ENCODE measurements at regions not wholly inside any gene's neighbourhood (a gene's known extent, or its start where the extent isn't known, plus 50 kb on each side); places are given as distances from the start of the nearest gene placed in this dataset.

DNA sequence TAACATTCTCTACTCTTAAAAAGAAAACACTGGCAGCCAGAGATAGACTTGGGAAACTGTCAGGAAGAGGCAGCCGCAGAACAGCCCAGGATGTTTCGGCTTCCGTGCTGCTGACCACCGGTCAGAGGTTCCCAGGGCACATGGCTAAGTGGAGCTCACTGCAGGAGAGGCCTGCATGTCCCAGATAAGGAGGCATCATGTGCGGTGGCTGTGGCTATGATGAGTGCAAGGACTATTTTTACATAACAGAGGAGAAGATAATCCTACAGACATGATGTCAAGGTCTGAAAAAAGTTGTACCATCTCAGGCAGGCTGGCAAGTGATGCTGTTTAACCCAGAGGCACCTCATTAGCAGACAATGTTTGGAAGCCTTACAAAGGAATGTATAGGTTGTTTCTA, 252.3 kb downstream of the CYRIA start:
- DNase-seq (ENCODE audit: low read depth) = no peak
- H3K4me3 ChIP-seq (ENCODE audit: low read depth, low read length) = no peak overlapping the region
- TF ChIP-seq, protein P1, sequence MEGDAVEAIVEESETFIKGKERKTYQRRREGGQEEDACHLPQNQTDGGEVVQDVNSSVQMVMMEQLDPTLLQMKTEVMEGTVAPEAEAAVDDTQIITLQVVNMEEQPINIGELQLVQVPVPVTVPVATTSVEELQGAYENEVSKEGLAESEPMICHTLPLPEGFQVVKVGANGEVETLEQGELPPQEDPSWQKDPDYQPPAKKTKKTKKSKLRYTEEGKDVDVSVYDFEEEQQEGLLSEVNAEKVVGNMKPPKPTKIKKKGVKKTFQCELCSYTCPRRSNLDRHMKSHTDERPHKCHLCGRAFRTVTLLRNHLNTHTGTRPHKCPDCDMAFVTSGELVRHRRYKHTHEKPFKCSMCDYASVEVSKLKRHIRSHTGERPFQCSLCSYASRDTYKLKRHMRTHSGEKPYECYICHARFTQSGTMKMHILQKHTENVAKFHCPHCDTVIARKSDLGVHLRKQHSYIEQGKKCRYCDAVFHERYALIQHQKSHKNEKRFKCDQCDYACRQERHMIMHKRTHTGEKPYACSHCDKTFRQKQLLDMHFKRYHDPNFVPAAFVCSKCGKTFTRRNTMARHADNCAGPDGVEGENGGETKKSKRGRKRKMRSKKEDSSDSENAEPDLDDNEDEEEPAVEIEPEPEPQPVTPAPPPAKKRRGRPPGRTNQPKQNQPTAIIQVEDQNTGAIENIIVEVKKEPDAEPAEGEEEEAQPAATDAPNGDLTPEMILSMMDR (IDR thresholded peaks at IDR 0.05; ENCODE audit: control insufficient read depth, extremely low read depth, insufficient read depth) = no peak

DNA sequence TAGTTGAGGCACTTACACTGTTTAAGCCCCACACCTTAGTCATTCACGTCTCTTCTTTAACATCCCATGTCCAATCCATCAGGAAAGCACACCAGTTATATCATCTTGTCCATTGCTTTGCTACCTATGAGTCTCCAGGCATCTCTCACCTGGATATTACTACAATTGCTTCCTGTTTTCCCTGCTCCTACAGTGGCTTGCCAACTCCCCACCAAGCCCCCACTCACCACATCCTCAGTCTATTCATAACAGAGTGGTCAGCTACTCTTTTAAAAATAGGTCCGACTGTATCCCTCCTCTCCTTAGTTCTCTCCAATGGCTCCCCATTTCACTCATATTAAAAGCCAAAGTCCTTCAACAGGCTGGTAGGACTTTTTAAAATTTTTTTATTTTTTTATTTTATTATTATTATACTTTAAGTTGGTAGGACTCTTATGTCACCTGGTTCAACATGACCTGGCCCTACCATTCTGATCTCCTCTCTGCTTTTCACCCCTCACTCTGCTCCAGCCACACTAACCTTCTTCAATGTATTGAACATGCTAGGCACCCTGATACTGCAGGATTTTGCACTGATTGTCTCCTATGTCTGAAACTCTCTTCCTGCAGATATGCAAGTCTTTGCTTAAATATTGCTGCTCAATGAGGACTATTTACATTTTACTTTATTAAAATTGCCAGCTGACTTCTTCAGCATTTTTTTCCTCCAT, 253.2 kb downstream of the CYRIA start:
- H3K4me3 ChIP-seq (ENCODE audit: low read depth, low read length) = no peak overlapping the region
- TF ChIP-seq, protein P1 (IDR thresholded peaks at IDR 0.05; ENCODE audit: control insufficient read depth, extremely low read depth, insufficient read depth) = no peak
- no peak for DNase-seq (ENCODE audit: low read depth)

GRCh38 chr2:16411788-16412187, 253.8 kb downstream of the CYRIA start:
- TF ChIP-seq, protein P1 (IDR thresholded peaks at IDR 0.05; ENCODE audit: control insufficient read depth, extremely low read depth, insufficient read depth) = no peak
- no peak for DNase-seq (ENCODE audit: low read depth)
- no peak overlapping the region for H3K4me3 ChIP-seq (ENCODE audit: low read depth, low read length)

DNA sequence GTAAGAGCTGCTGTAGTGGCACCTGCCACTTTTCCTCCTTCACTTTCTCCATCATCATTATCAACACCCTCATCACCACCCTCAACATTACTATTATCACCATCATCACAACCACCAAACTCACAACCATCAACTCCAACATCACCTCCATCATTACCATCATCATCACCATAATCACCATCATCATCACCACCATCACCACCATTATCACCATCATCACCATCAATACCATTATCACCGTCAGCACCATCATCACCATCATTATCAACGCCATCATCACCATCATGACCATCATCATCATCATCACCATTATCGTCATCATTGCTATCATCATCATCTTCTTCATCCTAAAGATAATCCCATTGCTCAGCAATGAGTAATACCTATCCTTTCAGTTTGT, 255.8 kb downstream of the CYRIA start:
- no peak for DNase-seq (ENCODE audit: low read depth)
- no peak overlapping the region for H3K4me3 ChIP-seq (ENCODE audit: low read depth, low read length)
- TF ChIP-seq, protein P1 (IDR thresholded peaks at IDR 0.05; ENCODE audit: control insufficient read depth, extremely low read depth, insufficient read depth) = no peak

DNA sequence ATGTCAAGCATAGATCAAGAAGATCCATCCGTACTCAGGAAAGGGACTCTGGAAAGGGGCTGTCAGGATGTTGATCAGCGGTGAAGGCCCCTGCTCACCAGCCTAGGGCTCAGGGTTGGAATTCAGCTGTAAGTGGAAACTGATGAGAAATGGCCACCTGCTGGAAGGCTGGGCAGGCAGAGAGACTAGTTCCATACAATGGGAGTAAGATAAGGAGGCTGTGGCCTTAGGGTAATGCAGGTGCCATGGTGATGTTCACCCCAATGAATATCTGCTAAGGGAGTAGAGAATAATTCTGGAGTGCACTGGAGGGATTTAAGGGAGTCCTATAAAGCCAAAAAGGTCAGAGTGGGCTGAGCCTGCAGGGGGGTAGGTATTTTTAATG, 256.6 kb downstream of the CYRIA start:
- TF ChIP-seq, protein P1 (IDR thresholded peaks at IDR 0.05; ENCODE audit: control insufficient read depth, extremely low read depth, insufficient read depth) = no peak
- DNase-seq (ENCODE audit: low read depth) = no peak
- no peak overlapping the region for H3K4me3 ChIP-seq (ENCODE audit: low read depth, low read length)

DNA sequence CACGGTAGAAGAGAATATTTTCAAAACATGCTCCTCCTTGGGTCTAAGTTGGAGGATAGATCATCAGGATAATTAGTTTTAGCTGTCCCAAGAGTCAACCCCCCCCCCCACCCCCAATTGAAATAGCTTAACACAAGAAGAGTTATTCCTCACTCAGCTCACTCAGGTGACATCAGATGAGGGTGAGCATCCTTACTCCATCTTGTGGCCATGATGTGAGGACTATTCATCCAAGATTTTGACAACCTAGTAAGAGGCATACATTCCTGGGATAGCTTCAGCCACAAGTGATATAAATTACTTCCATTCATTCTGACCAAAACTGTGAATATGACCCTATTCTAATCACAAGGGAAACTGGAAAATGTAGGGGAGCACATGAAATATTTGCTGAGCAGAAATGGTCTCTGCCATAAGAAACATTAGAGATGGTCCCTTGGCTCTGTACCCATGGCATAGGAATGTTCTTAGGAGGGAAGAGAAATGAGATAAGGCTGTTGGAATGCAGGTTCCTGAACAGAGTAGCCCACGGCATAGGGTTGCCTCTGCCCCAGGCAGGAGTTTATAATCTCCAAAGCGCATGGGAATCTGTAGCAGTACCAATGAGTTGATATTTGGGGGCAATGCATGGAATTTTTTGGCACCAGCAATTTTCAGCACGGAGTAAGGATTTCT, 257.2 kb downstream of the CYRIA start:
- H3K4me3 ChIP-seq (ENCODE audit: low read depth, low read length) = no peak overlapping the region
- TF ChIP-seq, protein P1 (IDR thresholded peaks at IDR 0.05; ENCODE audit: control insufficient read depth, extremely low read depth, insufficient read depth) = no peak
- no peak for DNase-seq (ENCODE audit: low read depth)

All from LNCaP clone FGC (cell line).